SW480 (cell line): ENCODE measurements at regions not wholly inside any gene's neighbourhood (a gene's known extent, or its start where the extent isn't known, plus 50 kb on each side); places are given as distances from the start of the nearest gene placed in this dataset.
"Not testable (repeated sequence)": the region's sequence is repeated elsewhere in the genome, so short reads cannot be mapped to it uniquely, and the experiment has no call there.

Experiments used
- DNase-seq: peaks from one replicate; pipeline ENCODE4 v3.0.0-alpha.2; 2016; ENCODE audit warnings: low spot score

GRCh38 chr17:72553051-72553755, 432.4 kb downstream of the SOX9 start:
- no peak for DNase-seq

GRCh38 chr17:72554508-72554907, 433.7 kb downstream of the SOX9 start:
- no peak for DNase-seq

GRCh38 chr17:72555052-72555451, 434.2 kb downstream of the SOX9 start:
- no peak for DNase-seq

GRCh38 chr17:72556944-72557826, 436.4 kb downstream of the SOX9 start:
- DNase-seq, result peak; percentile 78

GRCh38 chr17:72558971-72559476, 438.2 kb downstream of the SOX9 start:
- DNase-seq, result no peak

- DNase-seq, result peak; percentile 85
Observed at GRCh38 chr17:72560303-72561247, 439.8 kb downstream of the SOX9 start.

- no peak for DNase-seq
Observed at GRCh38 chr17:72561266-72561665, 440.4 kb downstream of the SOX9 start.

GRCh38 chr17:72561680-72562079, 440.9 kb downstream of the SOX9 start:
- no peak for DNase-seq

- peak; percentile 55 for DNase-seq
Observed at GRCh38 chr17:72562615-72563188, 441.9 kb downstream of the SOX9 start.

- DNase-seq, result no peak
Observed at GRCh38 chr17:72563952-72564351, 443.1 kb downstream of the SOX9 start.

- no peak for DNase-seq
Observed at GRCh38 chr17:72565006-72565405, 444.2 kb downstream of the SOX9 start.

- no peak for DNase-seq
Observed at GRCh38 chr17:72565758-72566157, 444.9 kb downstream of the SOX9 start.

GRCh38 chr17:72566671-72567484, 446.1 kb downstream of the SOX9 start:
- no peak for DNase-seq

GRCh38 chr17:72567774-72568173, 447.0 kb downstream of the SOX9 start:
- no peak for DNase-seq

- DNase-seq, result no peak
Observed at GRCh38 chr17:72569148-72569946, 448.5 kb downstream of the SOX9 start.

- DNase-seq, result peak; percentile 81
Observed at GRCh38 chr17:72571813-72572396, 451.1 kb downstream of the SOX9 start.

- DNase-seq, result no peak
Observed at GRCh38 chr17:72572604-72573491, 452.0 kb downstream of the SOX9 start.

GRCh38 chr17:72573492-72573801, 452.6 kb downstream of the SOX9 start:
- not testable (repeated sequence) for DNase-seq
